Activated CD8-positive, alpha-beta T cell treated with anti-CD3 and anti-CD28 coated beads, Interleukin-2, amount 10 ng/mL, durations not matched to agents 7 days and 5 days (primary cell): ENCODE measurements at regions not wholly inside any gene's neighbourhood (a gene's known extent, or its start where the extent isn't known, plus 50 kb on each side); places are given as distances from the start of the nearest gene placed in this dataset.

Experiments
- ATAC-seq: fragments of 150-1000 bp; cut with Tn5 transposase; one replicate; pipeline ENCODE4 v1.10.0; 2021; ENCODE audit warnings: moderate library complexity
- CTCF ChIA-PET: fragments of 350-600 bp; sonication (Branson Sonifier 250); formaldehyde crosslinking; loops from one replicate; lab custom pipeline; 2021; ENCODE audit warnings: antibody characterized with exemption; lab: Charles Lee
- POLR2A ChIA-PET: fragments of 350-600 bp; sonication (Branson Sonifier 250); formaldehyde crosslinking; loops from one replicate; lab custom pipeline; 2021; ENCODE audit warnings: antibody characterized with exemption; lab: Charles Lee
- DNase-seq: peaks from one replicate; pipeline ENCODE4 v3.0.0-alpha.2; 2020
- H3K27ac Mint-ChIP-seq: one replicate; pipeline ENCODE4 v1.8.0; 2021; ENCODE audit warnings: mild to moderate bottlenecking, mixed read lengths
- H3K27me3 Mint-ChIP-seq: one replicate; pipeline ENCODE4 v1.8.0; 2021; ENCODE audit warnings: low read depth, mixed read lengths
- H3K36me3 Mint-ChIP-seq: one replicate; pipeline ENCODE4 v1.8.0; 2021; ENCODE audit warnings: low read depth, mixed read lengths
- H3K4me1 Mint-ChIP-seq: one replicate; pipeline ENCODE4 v1.8.0; 2021; ENCODE audit warnings: low read depth, mixed read lengths
- H3K4me3 Mint-ChIP-seq: one replicate; pipeline ENCODE4 v1.8.0; 2021; ENCODE audit warnings: mild to moderate bottlenecking, mixed read lengths
- H3K9me3 Mint-ChIP-seq: one replicate; pipeline ENCODE4 v1.8.0; 2022; ENCODE audit warnings: mixed read lengths; ENCODE audit not compliant: insufficient read depth

GRCh38 chr2:235333076-235333475, 160.8 kb upstream of the AGAP1 start:
- DNase-seq (no peak), ATAC-seq (no peak)
- Mint-ChIP-seq H3K9me3 (no peaks in the 10 kb centered on the region), H3K27ac (no peak overlapping the region), H3K4me3 (no peak overlapping the region), H3K4me1 (no peaks in the 10 kb centered on the region), H3K27me3 (no peaks in the 10 kb centered on the region), H3K36me3 (no peaks in the 10 kb centered on the region)
- ChIA-PET POLR2A (no interaction called here), CTCF (no interaction called here)

- no peaks in the 10 kb centered on the region for H3K4me1 Mint-ChIP-seq
- H3K9me3 Mint-ChIP-seq: no peaks in the 10 kb centered on the region
- H3K36me3 Mint-ChIP-seq: no peaks in the 10 kb centered on the region
- ChIA-PET POLR2A (no interaction called here), CTCF (no interaction called here)
- ATAC-seq: no peak
- H3K4me3 Mint-ChIP-seq: no peak overlapping the region
- H3K27ac Mint-ChIP-seq: no peak overlapping the region
- no peak for DNase-seq
- H3K27me3 Mint-ChIP-seq: no peaks in the 10 kb centered on the region
These were observed 159.7 kb upstream of the AGAP1 start for GRCh38 chr2:235334179-235334578.

DNA sequence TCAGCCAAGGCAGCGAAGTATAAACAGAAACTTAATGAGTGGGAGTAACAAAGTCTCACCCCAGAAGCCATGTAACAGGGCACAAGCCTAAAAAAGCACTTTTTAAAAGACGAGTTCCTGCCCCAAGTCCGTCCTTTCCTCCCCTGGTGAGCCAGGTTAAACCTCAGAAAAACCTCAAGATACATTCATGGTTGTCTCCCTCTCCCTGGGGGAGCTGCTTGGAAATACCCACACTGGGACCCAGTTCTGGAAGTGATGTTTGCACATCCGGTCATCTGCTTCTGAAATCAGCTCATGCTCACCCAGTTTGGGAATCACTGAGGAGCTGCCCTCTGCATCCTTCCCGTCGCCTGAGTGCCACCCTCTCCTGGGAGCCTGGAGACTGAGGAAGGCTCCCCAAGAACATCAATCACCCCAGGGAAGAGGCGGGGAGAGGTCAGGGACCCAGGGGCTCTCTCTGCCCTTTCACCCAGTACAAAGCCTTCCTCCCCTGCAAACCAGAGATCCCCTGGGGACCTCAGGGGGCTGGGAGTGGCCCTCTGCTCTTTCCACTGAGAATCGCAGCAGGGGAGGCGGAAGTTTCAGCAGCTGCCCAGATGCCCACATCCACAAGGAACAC, 150.6 kb upstream of the AGAP1 start:
- H3K9me3 Mint-ChIP-seq: no peaks in the 10 kb centered on the region
- ChIA-PET CTCF (no interaction called here), POLR2A (no interaction called here)
- no peak overlapping the region for H3K27ac Mint-ChIP-seq
- no peak for DNase-seq
- no peak overlapping the region for H3K4me3 Mint-ChIP-seq
- no peaks in the 10 kb centered on the region for H3K36me3 Mint-ChIP-seq
- ATAC-seq: no peak
- no peaks in the 10 kb centered on the region for H3K4me1 Mint-ChIP-seq
- no peaks in the 10 kb centered on the region for H3K27me3 Mint-ChIP-seq

- no peak for ATAC-seq
- no peak overlapping the region for H3K4me3 Mint-ChIP-seq
These were observed 150.0 kb upstream of the AGAP1 start for GRCh38 chr2:235343869-235344268.

DNA sequence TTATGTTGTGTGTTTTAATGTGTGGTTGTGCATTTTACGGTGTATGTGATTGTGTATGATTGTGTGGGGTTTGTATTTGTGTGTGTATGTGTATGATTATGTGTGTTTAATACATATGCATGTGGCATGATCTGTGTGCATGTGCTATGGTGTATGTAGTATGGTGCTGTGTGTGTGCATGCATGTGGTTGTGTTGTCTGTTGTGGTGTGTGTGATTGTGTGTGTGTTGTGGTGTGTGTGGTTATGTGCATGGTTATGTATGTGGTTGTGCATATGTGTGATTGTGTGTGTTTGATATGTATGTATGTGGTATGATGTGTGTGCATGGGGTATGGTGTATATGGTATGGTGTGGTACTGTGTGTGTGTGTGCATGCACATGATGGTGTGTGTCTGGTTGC, 148.1 kb upstream of the AGAP1 start:
- no peak overlapping the region for H3K27ac Mint-ChIP-seq
- POLR2A ChIA-PET: no interaction called here
- H3K9me3 Mint-ChIP-seq: no peaks in the 10 kb centered on the region
- H3K4me3 Mint-ChIP-seq: no peak overlapping the region
- ATAC-seq: no peak
- H3K36me3 Mint-ChIP-seq: no peaks in the 10 kb centered on the region
- CTCF ChIA-PET: no interaction called here
- H3K27me3 Mint-ChIP-seq: no peaks in the 10 kb centered on the region
- DNase-seq: no peak
- H3K4me1 Mint-ChIP-seq: no peaks in the 10 kb centered on the region

More at GRCh38 chr2:235343869-235344268, 150.0 kb upstream of the AGAP1 start:
- ChIA-PET CTCF (no interaction called here), POLR2A (no interaction called here)
- H3K36me3 Mint-ChIP-seq: no peaks in the 10 kb centered on the region
- no peaks in the 10 kb centered on the region for H3K27me3 Mint-ChIP-seq
- H3K9me3 Mint-ChIP-seq: no peaks in the 10 kb centered on the region
- H3K4me1 Mint-ChIP-seq: no peaks in the 10 kb centered on the region
- no peak for DNase-seq
- H3K27ac Mint-ChIP-seq: no peak overlapping the region

GRCh38 chr2:235347691-235348090, 146.2 kb upstream of the AGAP1 start:
- DNase-seq (no peak), ATAC-seq (no peak)
- H3K9me3 Mint-ChIP-seq: no peaks in the 10 kb centered on the region

DNA sequence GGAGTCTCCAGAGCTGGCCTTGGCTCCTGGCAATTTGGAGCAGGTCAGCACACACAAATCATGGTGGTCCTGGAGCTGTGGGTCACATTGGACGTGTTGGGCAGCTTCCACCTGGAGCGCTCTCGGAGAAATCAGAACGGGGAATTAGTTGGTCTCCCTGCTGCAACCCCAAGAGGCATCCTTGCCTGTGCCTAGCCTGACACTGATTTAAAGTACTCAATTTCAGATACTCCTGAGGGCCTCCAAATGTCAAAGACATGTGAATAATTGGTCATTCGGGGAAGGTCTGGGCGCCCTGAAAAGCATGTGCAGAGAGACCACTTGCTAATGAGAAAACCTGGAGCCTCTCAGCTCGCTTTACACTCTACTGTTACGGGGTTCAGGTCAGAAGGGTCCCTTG, 145.5 kb upstream of the AGAP1 start:
- H3K27ac Mint-ChIP-seq: no peak overlapping the region
- POLR2A ChIA-PET: no interaction called here
- no peaks in the 10 kb centered on the region for H3K36me3 Mint-ChIP-seq
- H3K27me3 Mint-ChIP-seq: no peaks in the 10 kb centered on the region
- H3K4me1 Mint-ChIP-seq: no peaks in the 10 kb centered on the region
- no peak for ATAC-seq
- CTCF ChIA-PET: no interaction called here
- no peak for DNase-seq
- H3K9me3 Mint-ChIP-seq: no peaks in the 10 kb centered on the region
- no peak overlapping the region for H3K4me3 Mint-ChIP-seq

More at GRCh38 chr2:235347691-235348090, 146.2 kb upstream of the AGAP1 start:
- H3K4me3 Mint-ChIP-seq: no peak overlapping the region
- no peaks in the 10 kb centered on the region for H3K36me3 Mint-ChIP-seq
- H3K27ac Mint-ChIP-seq: no peak overlapping the region
- no peaks in the 10 kb centered on the region for H3K4me1 Mint-ChIP-seq
- ChIA-PET POLR2A (no interaction called here), CTCF (no interaction called here)
- H3K27me3 Mint-ChIP-seq: no peaks in the 10 kb centered on the region

- Mint-ChIP-seq H3K4me3 (no peak overlapping the region), H3K9me3 (no peaks in the 10 kb centered on the region), H3K27me3 (no peaks in the 10 kb centered on the region), H3K4me1 (no peaks in the 10 kb centered on the region), H3K27ac (no peak overlapping the region), H3K36me3 (no peaks in the 10 kb centered on the region)
- ATAC-seq (no peak), DNase-seq (no peak)
- ChIA-PET POLR2A (no interaction called here), CTCF (no interaction called here)
These were observed 143.6 kb upstream of the AGAP1 start for GRCh38 chr2:235350234-235350633.

DNA sequence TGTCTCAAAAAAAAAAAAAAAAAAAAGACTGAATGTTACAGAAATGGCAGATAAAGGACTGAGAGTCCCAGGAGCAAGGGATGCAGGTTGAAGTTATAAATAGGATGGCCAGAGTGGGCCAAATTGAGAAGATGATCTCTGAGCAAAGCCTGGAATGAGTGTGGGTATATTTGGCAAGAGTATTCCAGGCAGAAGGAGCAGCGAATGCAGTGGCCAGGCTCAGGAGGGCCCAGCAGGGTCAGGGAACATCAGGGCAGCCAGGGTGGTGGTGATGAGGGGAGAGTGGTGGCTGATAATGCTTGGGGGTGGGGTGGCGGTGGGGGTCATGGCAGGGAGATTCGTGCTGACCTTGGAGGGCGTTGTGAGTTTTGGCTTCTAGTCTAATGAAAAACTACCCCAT, 141.3 kb upstream of the AGAP1 start:
- CTCF ChIA-PET: no interaction called here
- Mint-ChIP-seq H3K9me3 (no peaks in the 10 kb centered on the region), H3K4me3 (no peak overlapping the region), H3K27me3 (no peaks in the 10 kb centered on the region), H3K4me1 (no peaks in the 10 kb centered on the region), H3K36me3 (no peaks in the 10 kb centered on the region), H3K27ac (no peak overlapping the region)
- DNase-seq (no peak), ATAC-seq (no peak)
- POLR2A ChIA-PET: no interaction called here

DNA sequence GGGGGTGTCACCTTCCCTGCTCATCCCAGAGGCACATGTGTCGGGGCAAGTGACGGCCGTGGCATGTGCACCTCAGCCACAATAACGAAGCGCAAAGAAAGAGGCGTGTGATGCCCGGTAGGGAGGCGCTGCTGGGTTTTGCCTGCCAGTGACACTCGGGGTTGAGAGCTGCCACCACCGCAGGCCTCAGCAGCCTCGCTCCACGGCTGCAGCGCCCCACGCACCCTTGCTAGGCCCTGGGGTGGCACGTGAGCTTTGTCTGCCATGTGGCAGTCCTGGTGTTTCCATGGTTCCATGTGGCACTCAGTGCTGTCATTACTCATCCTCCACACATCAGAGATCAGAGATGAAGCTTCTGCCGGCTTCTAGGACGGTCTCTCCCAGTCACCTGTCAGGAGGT, 136.0 kb upstream of the AGAP1 start:
- POLR2A ChIA-PET: no interaction called here
- no peak overlapping the region for H3K27ac Mint-ChIP-seq
- no peaks in the 10 kb centered on the region for H3K4me1 Mint-ChIP-seq
- H3K27me3 Mint-ChIP-seq: no peaks in the 10 kb centered on the region
- DNase-seq: no peak
- H3K9me3 Mint-ChIP-seq: no peaks in the 10 kb centered on the region
- CTCF ChIA-PET: no interaction called here
- no peak for ATAC-seq
- no peak overlapping the region for H3K4me3 Mint-ChIP-seq
- H3K36me3 Mint-ChIP-seq: no peaks in the 10 kb centered on the region

DNA sequence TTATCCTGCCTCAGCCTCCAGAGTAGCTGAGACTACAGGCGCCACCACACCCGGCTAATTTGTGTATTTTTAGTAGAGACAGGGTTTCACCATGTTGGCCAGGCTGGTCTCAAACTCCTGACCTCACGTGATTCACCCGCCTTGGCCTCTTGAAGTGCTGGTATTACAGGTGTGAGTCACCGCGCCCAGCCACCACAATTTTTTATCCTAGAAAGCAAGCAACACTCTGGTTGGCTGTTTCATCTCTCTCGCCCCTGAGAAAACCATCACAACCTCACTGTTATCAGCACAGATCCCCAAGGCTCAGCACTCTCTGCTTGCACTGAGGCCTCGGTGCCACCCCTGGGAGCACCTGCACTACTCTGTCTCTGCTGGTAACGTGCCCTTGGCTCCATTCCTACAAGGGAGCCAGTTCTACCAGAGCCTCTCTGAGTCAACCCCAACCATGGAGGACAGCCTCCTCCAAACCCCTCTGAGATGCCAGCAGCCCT, 134.8 kb upstream of the AGAP1 start:
- no peak for DNase-seq
- no peak for ATAC-seq
- Mint-ChIP-seq H3K4me3 (no peak overlapping the region), H3K27me3 (no peaks in the 10 kb centered on the region), H3K9me3 (no peaks in the 10 kb centered on the region), H3K4me1 (no peaks in the 10 kb centered on the region), H3K27ac (no peak overlapping the region), H3K36me3 (no peaks in the 10 kb centered on the region)
- POLR2A ChIA-PET: no interaction called here
- CTCF ChIA-PET: no interaction called here

- CTCF ChIA-PET: no interaction called here
These were observed 133.4 kb upstream of the AGAP1 start for GRCh38 chr2:235360446-235360845.

DNA sequence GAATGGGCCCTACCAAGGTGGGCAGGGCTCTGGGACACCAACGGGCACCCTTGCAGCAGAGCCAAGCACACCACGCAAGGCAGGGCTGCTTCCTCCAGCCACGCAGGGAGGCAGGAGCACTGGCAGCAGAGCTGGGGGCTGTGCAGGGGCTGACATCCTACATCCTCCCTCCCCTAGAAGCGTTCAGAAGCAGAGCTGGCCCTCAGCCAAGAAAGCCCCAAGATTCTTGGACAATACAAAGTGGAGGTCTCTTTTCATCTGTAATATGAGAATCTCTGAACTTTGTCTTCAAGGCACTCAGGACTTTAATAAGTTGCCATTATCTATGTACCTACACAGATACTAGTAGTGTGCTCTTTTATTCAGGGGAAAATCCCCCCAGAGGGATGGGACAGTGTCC, 128.1 kb upstream of the AGAP1 start:
- Mint-ChIP-seq H3K4me3 (no peak overlapping the region), H3K4me1 (no peaks in the 10 kb centered on the region)
- no peak for ATAC-seq

More at GRCh38 chr2:235360446-235360845, 133.4 kb upstream of the AGAP1 start:
- Mint-ChIP-seq H3K27ac (no peak overlapping the region), H3K4me1 (no peaks in the 10 kb centered on the region), H3K36me3 (no peaks in the 10 kb centered on the region), H3K27me3 (no peaks in the 10 kb centered on the region), H3K4me3 (no peak overlapping the region), H3K9me3 (no peaks in the 10 kb centered on the region)
- ATAC-seq (no peak), DNase-seq (no peak)
- POLR2A ChIA-PET: no interaction called here

More for the DNA sequence above, 128.1 kb upstream of the AGAP1 start:
- ChIA-PET CTCF (no interaction called here), POLR2A (no interaction called here)
- DNase-seq: no peak
- H3K9me3 Mint-ChIP-seq: no peaks in the 10 kb centered on the region
- no peak overlapping the region for H3K27ac Mint-ChIP-seq
- no peaks in the 10 kb centered on the region for H3K36me3 Mint-ChIP-seq
- no peaks in the 10 kb centered on the region for H3K27me3 Mint-ChIP-seq
